Ovary (tissue), 3 donors: ENCODE measurements at regions not wholly inside any gene's neighbourhood (a gene's known extent, or its start where the extent isn't known, plus 50 kb on each side); places are given as distances from the start of the nearest gene placed in this dataset.

ENCODE experiments used
- EP300 ChIP-seq: sonication (generic); formaldehyde crosslinking; IDR thresholded peaks from one replicate; pipeline ENCODE4 v1.6.1; 2017; ENCODE audit warnings: antibody characterized with exemption
- POLR2A ChIP-seq: fragments of 450-650 bp; IDR thresholded peaks from one replicate; pipeline ENCODE4 v1.6.1; 2017; ENCODE audit warnings: antibody characterized with exemption, mild to moderate bottlenecking, moderate library complexity
- TF ChIP-seq, protein P1 (sequence below), 3 donors: fragments of 450-650 bp in 2 of 3; fragments of 200-600 bp in 1 of 3; IDR thresholded peaks; one replicate each; pipeline versions ENCODE4 v1.5.1 to v1.8.0; 2016 to 2022; ENCODE audit warnings: antibody characterized with exemption in 3 of 3, mild to moderate bottlenecking in 1 of 3
- donor health status: DM: no; HTN: no; CAD: no.

DNA sequence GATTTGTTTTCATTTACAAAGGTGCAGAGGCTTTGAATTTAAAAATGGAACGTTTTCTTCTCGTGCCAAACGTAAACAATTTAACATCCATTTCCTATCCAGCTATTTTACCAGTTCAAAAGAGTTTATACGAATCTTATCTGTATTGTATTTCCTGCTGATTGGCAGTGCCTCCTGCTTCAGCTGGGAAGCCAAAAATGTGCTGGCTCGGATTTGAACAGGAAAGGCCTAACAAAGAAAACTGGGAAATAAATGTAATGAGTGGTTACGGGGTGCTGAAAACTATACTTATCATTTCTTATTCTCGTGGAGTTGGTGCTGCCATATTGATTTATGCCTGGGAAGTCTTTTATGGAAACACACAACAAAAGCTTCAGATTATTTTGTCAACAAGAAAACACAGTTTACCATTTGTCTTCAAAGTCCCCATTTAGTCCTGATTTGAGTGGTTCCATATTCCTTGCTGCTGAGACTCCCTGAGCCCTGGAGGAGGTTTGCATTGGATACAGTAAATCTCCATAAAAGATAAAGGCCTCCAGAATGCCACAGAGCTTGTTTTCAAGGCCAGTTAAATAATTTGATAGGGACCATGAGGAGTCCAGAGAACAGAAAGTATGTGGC is 507.4 kb downstream of the RASEF start:
- TF ChIP-seq, protein P1, sequence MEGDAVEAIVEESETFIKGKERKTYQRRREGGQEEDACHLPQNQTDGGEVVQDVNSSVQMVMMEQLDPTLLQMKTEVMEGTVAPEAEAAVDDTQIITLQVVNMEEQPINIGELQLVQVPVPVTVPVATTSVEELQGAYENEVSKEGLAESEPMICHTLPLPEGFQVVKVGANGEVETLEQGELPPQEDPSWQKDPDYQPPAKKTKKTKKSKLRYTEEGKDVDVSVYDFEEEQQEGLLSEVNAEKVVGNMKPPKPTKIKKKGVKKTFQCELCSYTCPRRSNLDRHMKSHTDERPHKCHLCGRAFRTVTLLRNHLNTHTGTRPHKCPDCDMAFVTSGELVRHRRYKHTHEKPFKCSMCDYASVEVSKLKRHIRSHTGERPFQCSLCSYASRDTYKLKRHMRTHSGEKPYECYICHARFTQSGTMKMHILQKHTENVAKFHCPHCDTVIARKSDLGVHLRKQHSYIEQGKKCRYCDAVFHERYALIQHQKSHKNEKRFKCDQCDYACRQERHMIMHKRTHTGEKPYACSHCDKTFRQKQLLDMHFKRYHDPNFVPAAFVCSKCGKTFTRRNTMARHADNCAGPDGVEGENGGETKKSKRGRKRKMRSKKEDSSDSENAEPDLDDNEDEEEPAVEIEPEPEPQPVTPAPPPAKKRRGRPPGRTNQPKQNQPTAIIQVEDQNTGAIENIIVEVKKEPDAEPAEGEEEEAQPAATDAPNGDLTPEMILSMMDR (IDR thresholded peaks at IDR 0.05) = no peak
- TF ChIP-seq POLR2A = no peak
- no peak for TF ChIP-seq EP300
